BE2C (cell line): ENCODE measurements at regions not wholly inside any gene's neighbourhood (a gene's known extent, or its start where the extent isn't known, plus 50 kb on each side); places are given as distances from the start of the nearest gene placed in this dataset.

Source experiments
- DNase-seq: peaks from one replicate; pipeline ENCODE4 v3.0.0-alpha.2; 2020
- H3K27me3 ChIP-seq: fragments of 250-450 bp; sonication (Bioruptor Pico); 2 replicates; pipeline ENCODE4 v1.5.1; 2020; ENCODE audit warnings: mild to moderate bottlenecking
- H3K36me3 ChIP-seq: fragments of 250-450 bp; sonication (Bioruptor Pico); 2 replicates; pipeline ENCODE4 v1.5.1; 2020; ENCODE audit warnings: mild to moderate bottlenecking
- H3K4me1 ChIP-seq: fragments of 250-450 bp; sonication (Bioruptor Pico); 2 replicates; pipeline ENCODE4 v1.5.1; 2020
- H3K4me3 ChIP-seq: 2 replicates; pipeline ENCODE4 v1.5.1; 2011; ENCODE audit warnings: low read depth, low read length
- H3K9me3 ChIP-seq: fragments of 250-450 bp; sonication (Bioruptor Pico); 2 replicates; pipeline ENCODE4 v1.5.1; 2020
- CTCF ChIP-seq: IDR thresholded peaks from 2 replicates; pipeline ENCODE4 v1.5.1; 2012; ENCODE audit warnings: mild to moderate bottlenecking, low read depth, low read length

GRCh38 chr10:128924918-128925317 lies 542.1 kb upstream of the MGMT start:
- H3K4me3 ChIP-seq = no peak overlapping the region
- H3K27me3 ChIP-seq = no peaks in the 10 kb centered on the region
- H3K9me3 ChIP-seq = no peaks in the 10 kb centered on the region
- DNase-seq = no peak
- no peak for TF ChIP-seq CTCF
- H3K36me3 ChIP-seq = no peaks in the 10 kb centered on the region
- no peaks in the 10 kb centered on the region for H3K4me1 ChIP-seq

- H3K4me1 ChIP-seq = no peaks in the 10 kb centered on the region
- no peaks in the 10 kb centered on the region for H3K9me3 ChIP-seq
- H3K4me3 ChIP-seq = no peak overlapping the region
- DNase-seq = no peak
- no peaks in the 10 kb centered on the region for H3K36me3 ChIP-seq
- no peak for TF ChIP-seq CTCF
- H3K27me3 ChIP-seq = no peaks in the 10 kb centered on the region
Measured at GRCh38 chr10:128926711-128927110, 540.3 kb upstream of the MGMT start.

- no peak for DNase-seq
- no peak for TF ChIP-seq CTCF
- Histone ChIP-seq H3K27me3 (no peaks in the 10 kb centered on the region), H3K9me3 (no peaks in the 10 kb centered on the region), H3K4me1 (no peaks in the 10 kb centered on the region), H3K4me3 (no peak overlapping the region), H3K36me3 (no peaks in the 10 kb centered on the region)
Measured at GRCh38 chr10:128927497-128928161, 539.4 kb upstream of the MGMT start.

- Histone ChIP-seq H3K9me3 (no peaks in the 10 kb centered on the region), H3K4me3 (no peak overlapping the region), H3K36me3 (no peaks in the 10 kb centered on the region), H3K4me1 (no peaks in the 10 kb centered on the region), H3K27me3 (no peaks in the 10 kb centered on the region)
- no peak for TF ChIP-seq CTCF
- DNase-seq = no peak
Measured at GRCh38 chr10:128928231-128928836, 538.7 kb upstream of the MGMT start.

- H3K4me3 ChIP-seq = no peak overlapping the region
- no peaks in the 10 kb centered on the region for H3K9me3 ChIP-seq
- TF ChIP-seq CTCF = no peak
- H3K36me3 ChIP-seq = no peaks in the 10 kb centered on the region
- no peaks in the 10 kb centered on the region for H3K4me1 ChIP-seq
- H3K27me3 ChIP-seq = no peaks in the 10 kb centered on the region
- no peak for DNase-seq
Measured at GRCh38 chr10:128929131-128929530, 537.9 kb upstream of the MGMT start.

- Histone ChIP-seq H3K4me3 (no peak overlapping the region), H3K27me3 (no peaks in the 10 kb centered on the region), H3K36me3 (no peaks in the 10 kb centered on the region), H3K4me1 (no peaks in the 10 kb centered on the region), H3K9me3 (no peaks in the 10 kb centered on the region)
- TF ChIP-seq CTCF = no peak
- DNase-seq = no peak
Measured at GRCh38 chr10:128929767-128930166, 537.3 kb upstream of the MGMT start.
